Coronary artery (tissue), 2 donors: ENCODE measurements at regions not wholly inside any gene's neighbourhood (a gene's known extent, or its start where the extent isn't known, plus 50 kb on each side); places are given as distances from the start of the nearest gene placed in this dataset.

Experiments used
- DNase-seq: peaks from one replicate; pipeline ENCODE4 v3.0.0-alpha.2; 2017; ENCODE audit warnings: low spot score
- H3K27ac ChIP-seq, 2 donors: fragments of 200-600 bp; sonication (generic); one replicate each; pipeline ENCODE4 v1.5.1; 2016 to 2019
- H3K4me3 ChIP-seq: fragments of 200-600 bp; sonication (generic); 2 replicates; pipeline ENCODE4 v1.5.1; 2016; ENCODE audit warnings: mild to moderate bottlenecking, moderate library complexity
- TF ChIP-seq, protein P1 (sequence below): fragments of 200-600 bp; sonication (generic); IDR thresholded peaks from one replicate; pipeline ENCODE4 v1.5.1; 2019; ENCODE audit warnings: antibody characterized with exemption

DNA sequence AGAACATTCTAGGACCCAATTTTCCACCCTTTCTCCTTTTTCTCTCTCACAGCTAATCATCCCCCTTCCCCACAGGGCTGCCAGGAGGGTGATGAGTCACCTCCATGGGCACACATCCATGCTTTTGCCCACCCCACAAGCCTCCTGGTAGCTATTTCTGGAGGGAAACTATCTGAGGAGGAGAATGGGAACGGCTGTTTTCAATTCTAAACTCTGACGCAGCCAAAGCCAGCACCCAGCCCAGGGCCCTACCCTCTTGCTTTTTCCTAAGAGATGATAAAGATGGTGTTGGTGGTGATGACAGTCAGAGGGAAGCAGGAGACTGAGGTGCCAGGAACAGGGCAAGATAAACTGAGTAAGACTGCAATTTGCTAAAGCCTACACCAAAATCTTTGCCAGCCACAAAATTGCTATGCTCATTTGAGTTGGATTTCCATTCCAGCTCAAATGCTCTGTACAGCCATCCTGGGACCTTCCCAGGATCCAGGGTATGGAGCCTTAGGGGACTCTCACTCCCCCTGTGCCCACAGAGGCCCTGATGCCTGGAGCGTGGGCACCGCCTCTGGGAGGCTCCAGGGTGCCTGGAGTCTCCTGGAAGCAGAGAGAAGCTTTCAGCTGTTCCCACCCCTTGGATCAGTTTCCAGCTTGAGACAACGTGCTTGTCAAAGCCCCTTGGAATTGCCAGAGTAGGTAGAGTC lies 62.0 kb upstream of the FZD7 start:
- H3K4me3 ChIP-seq, result no peak overlapping the region
- TF ChIP-seq, protein P1, sequence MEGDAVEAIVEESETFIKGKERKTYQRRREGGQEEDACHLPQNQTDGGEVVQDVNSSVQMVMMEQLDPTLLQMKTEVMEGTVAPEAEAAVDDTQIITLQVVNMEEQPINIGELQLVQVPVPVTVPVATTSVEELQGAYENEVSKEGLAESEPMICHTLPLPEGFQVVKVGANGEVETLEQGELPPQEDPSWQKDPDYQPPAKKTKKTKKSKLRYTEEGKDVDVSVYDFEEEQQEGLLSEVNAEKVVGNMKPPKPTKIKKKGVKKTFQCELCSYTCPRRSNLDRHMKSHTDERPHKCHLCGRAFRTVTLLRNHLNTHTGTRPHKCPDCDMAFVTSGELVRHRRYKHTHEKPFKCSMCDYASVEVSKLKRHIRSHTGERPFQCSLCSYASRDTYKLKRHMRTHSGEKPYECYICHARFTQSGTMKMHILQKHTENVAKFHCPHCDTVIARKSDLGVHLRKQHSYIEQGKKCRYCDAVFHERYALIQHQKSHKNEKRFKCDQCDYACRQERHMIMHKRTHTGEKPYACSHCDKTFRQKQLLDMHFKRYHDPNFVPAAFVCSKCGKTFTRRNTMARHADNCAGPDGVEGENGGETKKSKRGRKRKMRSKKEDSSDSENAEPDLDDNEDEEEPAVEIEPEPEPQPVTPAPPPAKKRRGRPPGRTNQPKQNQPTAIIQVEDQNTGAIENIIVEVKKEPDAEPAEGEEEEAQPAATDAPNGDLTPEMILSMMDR, result no peak
- no peak for DNase-seq
- H3K27ac ChIP-seq, result peak overlapping the region in 1 of 2 donors; percentile 27

DNA sequence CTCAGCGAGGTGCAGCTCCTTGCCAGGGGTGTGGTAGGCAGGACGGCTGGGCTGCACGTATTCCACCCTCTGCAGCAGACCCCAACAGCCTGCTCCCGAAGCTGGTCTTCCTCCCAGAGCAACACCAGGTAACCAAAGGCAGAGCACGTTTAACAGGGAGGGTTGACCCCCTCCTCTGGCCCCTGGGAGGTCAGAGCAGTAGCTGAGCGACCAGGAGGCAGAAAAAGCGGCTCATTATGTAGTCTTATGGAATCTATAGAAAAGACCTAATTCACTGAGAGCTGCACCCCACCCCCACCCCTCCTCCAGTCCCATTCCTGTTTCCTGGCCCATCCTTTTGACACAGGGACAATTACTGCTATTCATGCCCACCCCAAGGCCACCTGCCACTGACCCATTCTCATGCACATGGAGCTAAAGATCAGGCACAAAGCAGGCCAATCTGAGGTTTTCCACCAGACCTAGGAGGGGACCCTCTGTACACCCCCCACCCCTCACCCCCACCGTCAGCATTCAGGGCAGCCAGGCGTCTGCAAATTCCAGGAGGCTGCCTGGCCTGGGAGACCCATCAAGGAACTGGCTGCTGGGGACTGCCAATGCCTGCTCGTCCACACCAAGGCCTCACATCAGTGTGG lies 60.9 kb upstream of the FZD7 start:
- TF ChIP-seq, protein P1, result no peak
- Histone ChIP-seq H3K4me3 (no peak overlapping the region), H3K27ac (no peak overlapping the region)
- DNase-seq, result no peak

DNA sequence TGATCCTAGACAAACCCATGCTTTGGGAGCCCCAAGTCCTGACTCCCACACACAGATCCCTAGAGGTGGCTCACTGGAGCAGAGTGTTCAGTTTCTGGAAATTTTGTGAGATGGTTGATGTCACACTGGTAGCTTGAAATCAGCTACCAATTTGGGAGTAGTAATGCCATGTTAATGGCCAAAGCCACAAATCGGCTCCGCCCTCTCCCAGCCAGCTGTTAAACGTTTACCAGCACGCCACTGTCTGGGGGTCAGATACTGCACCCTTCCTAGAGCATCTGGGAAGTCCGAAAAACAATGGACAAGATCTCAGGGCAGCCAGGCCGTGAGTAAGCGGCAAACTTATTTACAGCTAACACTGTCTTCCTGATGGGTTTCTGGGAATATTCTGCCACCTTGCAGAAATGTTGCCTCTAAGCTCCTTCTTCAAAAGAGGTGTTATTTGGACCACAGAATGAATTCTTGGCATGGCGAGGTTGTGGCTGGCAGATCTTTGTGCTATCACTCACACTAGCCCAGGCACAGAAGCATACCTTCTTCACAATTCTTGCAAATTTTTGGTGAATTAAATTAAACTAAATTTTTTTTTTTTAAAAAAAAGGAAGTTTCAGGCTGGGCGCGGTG lies 60.2 kb upstream of the FZD7 start:
- Histone ChIP-seq H3K27ac (no peak overlapping the region), H3K4me3 (no peak overlapping the region)
- DNase-seq, result no peak
- TF ChIP-seq, protein P1, result no peak

DNA sequence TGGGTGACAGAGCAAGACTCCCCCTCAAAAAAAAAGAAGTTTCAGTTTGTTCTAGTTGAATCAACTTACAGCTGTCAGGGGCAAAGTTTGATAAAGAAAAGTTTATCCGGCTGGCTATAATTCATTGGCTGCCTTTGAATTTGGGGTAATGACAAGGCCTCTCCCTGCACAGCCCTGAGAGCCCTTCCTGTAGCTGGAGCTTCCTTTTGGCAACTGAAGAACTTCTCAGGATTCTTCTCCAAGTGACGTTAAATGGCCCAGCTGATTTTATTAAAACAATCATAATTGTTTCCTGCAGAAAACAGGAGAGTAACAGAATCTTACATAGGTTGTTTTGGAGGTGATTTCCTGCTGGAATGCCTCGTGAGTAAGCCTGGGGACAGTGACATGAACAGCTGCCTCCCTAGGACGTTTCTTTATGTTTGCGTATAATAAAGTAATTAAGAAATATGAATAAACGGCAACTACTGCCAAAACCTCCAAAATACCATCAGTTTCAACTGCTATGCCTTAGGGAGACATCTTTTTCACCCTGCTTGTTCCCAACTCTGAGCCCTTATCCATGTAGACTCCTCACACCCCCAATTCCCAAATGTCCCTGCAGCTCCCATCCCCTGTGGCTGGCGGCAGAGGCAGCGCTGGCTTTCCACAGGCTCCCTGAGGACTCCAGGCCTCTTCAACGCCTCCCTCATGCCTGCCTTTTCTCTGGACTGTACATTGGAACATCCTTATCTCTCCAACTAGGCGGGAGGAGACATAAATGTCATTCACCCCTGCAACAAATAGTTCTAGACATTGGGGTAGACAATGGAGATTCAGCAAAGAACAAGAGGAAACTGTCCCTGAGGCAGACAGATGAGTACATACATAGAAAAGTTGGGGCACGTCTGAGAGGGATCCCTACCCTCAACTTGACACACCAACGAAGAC lies 59.2 kb upstream of the FZD7 start:
- no peak overlapping the region for H3K4me3 ChIP-seq
- H3K27ac ChIP-seq, result no peak overlapping the region
- TF ChIP-seq, protein P1, result no peak
- no peak for DNase-seq

DNA sequence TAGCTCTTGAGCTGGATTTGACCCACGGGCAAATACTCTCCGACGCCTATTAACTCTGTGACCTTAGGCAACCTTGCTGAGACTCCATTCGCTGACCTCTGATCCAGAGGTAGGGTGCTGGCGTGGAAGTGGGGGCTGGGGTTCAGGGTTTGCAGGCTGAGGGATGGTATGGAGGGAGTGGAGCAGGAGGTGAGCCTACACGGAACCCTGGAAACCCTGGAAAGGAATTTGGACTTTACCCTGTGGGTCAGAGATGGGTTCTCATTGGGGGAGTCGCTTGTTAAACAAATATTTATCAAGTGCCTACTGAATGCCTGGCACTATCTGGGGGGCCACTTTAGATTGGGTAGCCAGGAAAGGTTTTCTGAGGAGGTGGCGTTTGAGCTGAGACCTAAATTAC lies 58.2 kb upstream of the FZD7 start:
- TF ChIP-seq, protein P1, result no peak
- H3K27ac ChIP-seq, result no peak overlapping the region
- DNase-seq, result no peak
- H3K4me3 ChIP-seq, result no peak overlapping the region

DNA sequence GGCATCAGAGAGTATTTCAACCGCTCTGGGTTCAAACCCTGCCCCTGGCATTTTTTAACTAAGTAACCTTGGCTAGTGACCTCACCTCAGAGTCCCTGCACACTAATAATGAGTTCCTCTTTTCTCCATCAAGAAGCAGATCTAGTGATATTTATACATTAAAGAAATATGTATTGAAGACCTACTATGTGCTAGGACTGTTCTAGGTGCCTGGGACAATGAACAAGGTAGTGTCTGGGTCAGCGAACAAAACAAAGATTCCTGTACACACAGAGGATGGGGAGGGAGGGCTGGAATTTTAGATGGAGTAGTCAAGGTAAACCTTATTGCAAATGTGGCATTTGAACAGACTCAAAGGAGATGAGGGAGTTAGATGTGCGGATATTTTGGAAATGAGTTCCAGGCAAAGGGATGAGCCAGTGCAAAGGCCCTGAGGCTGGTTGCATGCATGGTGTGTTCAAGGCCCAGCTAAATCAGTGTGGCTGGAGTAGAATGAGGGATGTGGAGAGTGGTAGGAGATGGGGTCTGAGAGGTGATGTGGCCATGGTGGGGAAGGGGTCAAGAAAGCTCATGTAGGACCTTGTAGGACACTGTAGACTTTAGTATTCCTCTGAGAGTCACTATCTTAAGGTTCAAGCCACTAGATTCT lies 57.6 kb upstream of the FZD7 start:
- Histone ChIP-seq H3K4me3 (no peak overlapping the region), H3K27ac (no peak overlapping the region)
- TF ChIP-seq, protein P1, result no peak
- no peak for DNase-seq
